Hepatocyte (in vitro differentiated cells): ENCODE measurements at regions not wholly inside any gene's neighbourhood (a gene's known extent, or its start where the extent isn't known, plus 50 kb on each side); places are given as distances from the start of the nearest gene placed in this dataset.
"Not testable (repeated sequence)": the region's sequence is repeated elsewhere in the genome, so short reads cannot be mapped to it uniquely, and the experiment has no call there.

Experiments
- DNase-seq: peaks from one replicate; pipeline ENCODE4 v3.0.0-alpha.2; 2016; ENCODE audit warnings: low spot score
- H2AFZ ChIP-seq: fragments of 200-600 bp; sonication (generic); 2 replicates; pipeline ENCODE4 v1.6.0; 2016; ENCODE audit warnings: antibody characterized with exemption, mild to moderate bottlenecking
- H3K27ac ChIP-seq: fragments of 200-600 bp; sonication (generic); 2 replicates; pipeline ENCODE4 v1.5.1; 2016; ENCODE audit warnings: mild to moderate bottlenecking
- H3K27me3 ChIP-seq: fragments of 200-600 bp; sonication (generic); 2 replicates; pipeline ENCODE4 v1.6.1; 2016
- H3K36me3 ChIP-seq: fragments of 200-600 bp; sonication (generic); replicated peaks from 2 replicates; pipeline ENCODE4 v1.5.1; 2016; ENCODE audit warnings: low read depth; ENCODE audit not compliant: insufficient read depth
- H3K4me1 ChIP-seq: fragments of 200-600 bp; sonication (generic); 2 replicates; pipeline ENCODE4 v1.5.1; 2016; ENCODE audit warnings: mild to moderate bottlenecking, moderate library complexity; ENCODE audit not compliant: insufficient read depth
- H3K4me2 ChIP-seq: fragments of 200-600 bp; sonication (generic); 2 replicates; pipeline ENCODE4 v1.6.0; 2016
- H3K4me3 ChIP-seq: fragments of 200-600 bp; sonication (generic); 2 replicates; pipeline ENCODE4 v1.5.1; 2016; ENCODE audit warnings: mild to moderate bottlenecking
- H3K79me2 ChIP-seq: fragments of 200-600 bp; sonication (generic); 2 replicates; pipeline ENCODE4 v1.6.0; 2017; ENCODE audit warnings: mild to moderate bottlenecking
- H3K9me2 ChIP-seq: fragments of 200-600 bp; sonication (generic); replicated peaks from 2 replicates; pipeline ENCODE4 v1.6.0; 2017; ENCODE audit warnings: mild to moderate bottlenecking; ENCODE audit not compliant: insufficient read depth
- H3K9me3 ChIP-seq: fragments of 200-600 bp; sonication (generic); 2 replicates; pipeline ENCODE4 v1.5.1; 2016; ENCODE audit warnings: low read depth, mild to moderate bottlenecking
- H4K20me1 ChIP-seq: fragments of 200-600 bp; sonication (generic); 2 replicates; pipeline ENCODE4 v1.6.0; 2016; ENCODE audit warnings: mild to moderate bottlenecking; ENCODE audit not compliant: insufficient read depth, poor library complexity, severe bottlenecking
- EZH2 ChIP-seq: fragments of 200-600 bp; sonication (generic); IDR thresholded peaks from 2 replicates; pipeline ENCODE4 v1.6.1; 2016; ENCODE audit warnings: antibody characterized with exemption, mild to moderate bottlenecking, borderline replicate concordance
- EZH2phosphoT487 ChIP-seq: fragments of 200-600 bp; sonication (generic); IDR thresholded peaks from one replicate; pipeline ENCODE4 v1.6.1; 2018; ENCODE audit warnings: antibody characterized with exemption, mild to moderate bottlenecking, low read depth, moderate library complexity; ENCODE audit not compliant: unreplicated experiment, severe bottlenecking
- WGBS: methylation state at CpG from one replicate; pipeline ENCODE4 v1.1.6; 2016; ENCODE audit warnings: low lambda C conversion rate; ENCODE audit errors: missing lambda C conversion rate; 5-methylcytosine and 5-hydroxymethylcytosine counted together
- TF ChIP-seq, protein P1 (sequence below): fragments of 200-600 bp; sonication (generic); IDR thresholded peaks from 2 replicates; pipeline ENCODE4 v1.5.1; 2016; ENCODE audit warnings: antibody characterized with exemption, mild to moderate bottlenecking; ENCODE audit not compliant: poor library complexity

DNA sequence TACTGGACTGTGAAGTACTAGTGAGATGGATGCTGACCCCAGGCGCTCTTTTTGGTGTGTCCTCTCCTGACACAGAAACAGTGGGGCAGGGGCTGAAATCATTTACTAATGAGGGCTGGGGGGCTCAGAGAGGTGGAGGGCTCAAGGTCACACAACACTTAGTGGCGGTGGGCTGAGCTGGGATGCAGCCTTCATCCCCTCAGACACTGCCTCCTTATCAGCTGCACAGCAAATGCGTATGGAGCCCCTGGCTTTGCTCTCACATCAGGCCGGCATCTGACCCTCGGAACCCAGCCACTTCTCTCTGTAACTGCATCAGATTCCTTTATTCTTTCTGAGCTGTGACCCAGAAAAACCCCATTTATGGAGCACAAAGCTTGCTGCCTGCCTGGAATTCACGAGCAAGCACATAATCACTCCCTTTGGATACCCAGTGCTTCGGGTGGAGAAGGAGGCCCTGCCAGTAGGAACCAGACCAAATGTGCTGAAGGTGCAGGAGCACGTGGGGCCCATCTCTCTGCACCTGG, 736.6 kb downstream of the TBC1D22A start:
- DNase-seq = no peak
- TF ChIP-seq EZH2phosphoT487 = no peak
- TF ChIP-seq, protein P1, sequence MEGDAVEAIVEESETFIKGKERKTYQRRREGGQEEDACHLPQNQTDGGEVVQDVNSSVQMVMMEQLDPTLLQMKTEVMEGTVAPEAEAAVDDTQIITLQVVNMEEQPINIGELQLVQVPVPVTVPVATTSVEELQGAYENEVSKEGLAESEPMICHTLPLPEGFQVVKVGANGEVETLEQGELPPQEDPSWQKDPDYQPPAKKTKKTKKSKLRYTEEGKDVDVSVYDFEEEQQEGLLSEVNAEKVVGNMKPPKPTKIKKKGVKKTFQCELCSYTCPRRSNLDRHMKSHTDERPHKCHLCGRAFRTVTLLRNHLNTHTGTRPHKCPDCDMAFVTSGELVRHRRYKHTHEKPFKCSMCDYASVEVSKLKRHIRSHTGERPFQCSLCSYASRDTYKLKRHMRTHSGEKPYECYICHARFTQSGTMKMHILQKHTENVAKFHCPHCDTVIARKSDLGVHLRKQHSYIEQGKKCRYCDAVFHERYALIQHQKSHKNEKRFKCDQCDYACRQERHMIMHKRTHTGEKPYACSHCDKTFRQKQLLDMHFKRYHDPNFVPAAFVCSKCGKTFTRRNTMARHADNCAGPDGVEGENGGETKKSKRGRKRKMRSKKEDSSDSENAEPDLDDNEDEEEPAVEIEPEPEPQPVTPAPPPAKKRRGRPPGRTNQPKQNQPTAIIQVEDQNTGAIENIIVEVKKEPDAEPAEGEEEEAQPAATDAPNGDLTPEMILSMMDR = no peak
- TF ChIP-seq EZH2 = no peak
- H3K4me1 ChIP-seq = no peaks in the 10 kb centered on the region
- H3K4me3 ChIP-seq = no peak overlapping the region
- no peaks in the 10 kb centered on the region for H3K27me3 ChIP-seq
- H2AFZ ChIP-seq = no peak overlapping the region
- no peaks in the 10 kb centered on the region for H3K36me3 ChIP-seq
- no peaks in the 10 kb centered on the region for H3K9me3 ChIP-seq
- H3K9me2 ChIP-seq = no peaks in the 10 kb centered on the region
- no peaks in the 10 kb centered on the region for H4K20me1 ChIP-seq
- no peak overlapping the region for H3K27ac ChIP-seq
- H3K79me2 ChIP-seq = no peaks in the 10 kb centered on the region
- WGBS = 66% methylated on average over 8 of the region's 8 CpGs
- no peak overlapping the region for H3K4me2 ChIP-seq

DNA sequence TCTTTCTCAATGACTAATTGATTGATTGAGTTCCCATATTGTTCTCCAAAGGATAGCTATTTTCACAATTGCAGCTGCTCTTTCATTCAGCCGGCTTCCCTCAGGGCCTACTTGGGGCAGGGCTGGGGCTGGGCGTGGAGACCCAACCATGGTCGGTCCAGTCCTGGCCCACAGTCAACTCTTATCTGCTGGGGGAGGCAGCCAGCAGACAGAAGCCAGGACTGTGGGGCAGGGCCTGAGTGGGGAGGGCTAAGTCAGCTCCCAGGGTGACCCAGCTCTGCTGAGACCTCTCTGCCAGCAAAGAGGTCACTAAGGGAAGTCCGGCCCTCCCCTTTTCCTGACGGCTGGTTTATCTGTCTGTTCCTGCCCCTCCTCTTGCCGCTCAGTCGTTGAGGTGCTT, 735.2 kb downstream of the TBC1D22A start:
- no peak for DNase-seq
- Histone ChIP-seq H2AFZ (no peak overlapping the region), H3K4me3 (no peak overlapping the region), H3K79me2 (no peaks in the 10 kb centered on the region), H3K27me3 (no peaks in the 10 kb centered on the region), H3K4me2 (no peak overlapping the region), H4K20me1 (no peaks in the 10 kb centered on the region), H3K27ac (no peak overlapping the region), H3K36me3 (no peaks in the 10 kb centered on the region), H3K9me3 (no peaks in the 10 kb centered on the region), H3K9me2 (no peaks in the 10 kb centered on the region), H3K4me1 (no peaks in the 10 kb centered on the region)
- TF ChIP-seq EZH2phosphoT487 (no peak), EZH2 (no peak)
- TF ChIP-seq, protein P1 = no peak
- 70% methylated on average over 7 of the region's 7 CpGs for WGBS

DNA sequence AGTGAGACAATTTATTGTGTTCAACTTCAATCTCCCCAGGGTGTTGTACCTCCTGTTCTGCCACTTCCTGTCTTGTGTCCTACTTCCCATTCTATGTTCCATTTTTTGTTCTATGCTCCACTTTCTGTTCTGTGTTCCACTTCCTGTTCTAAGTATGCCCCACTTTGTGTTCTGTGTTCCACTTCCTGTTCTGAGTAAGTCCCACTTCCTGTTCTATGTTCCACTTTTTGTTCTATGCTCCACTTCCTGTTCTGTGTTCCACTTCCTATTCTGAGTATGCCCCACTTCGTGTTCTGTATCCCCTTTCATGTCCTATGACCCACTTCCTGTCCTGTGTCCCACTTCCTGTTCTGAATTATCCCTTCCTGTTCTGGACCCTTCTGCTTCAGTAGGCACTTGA, 732.7 kb downstream of the TBC1D22A start:
- H3K4me3 ChIP-seq = no peak overlapping the region
- no peak overlapping the region for H2AFZ ChIP-seq
- no peaks in the 10 kb centered on the region for H3K4me1 ChIP-seq
- H3K27ac ChIP-seq = no peak overlapping the region
- no peaks in the 10 kb centered on the region for H3K27me3 ChIP-seq
- H3K36me3 ChIP-seq = no peaks in the 10 kb centered on the region
- 39% methylated on average over 1 of the region's 1 CpG for WGBS
- H3K9me3 ChIP-seq = no peaks in the 10 kb centered on the region
- H4K20me1 ChIP-seq = no peaks in the 10 kb centered on the region
- TF ChIP-seq EZH2 (no peak), EZH2phosphoT487 (no peak)
- TF ChIP-seq, protein P1 = no peak
- no peak overlapping the region for H3K4me2 ChIP-seq
- DNase-seq = no peak
- H3K9me2 ChIP-seq = no peaks in the 10 kb centered on the region
- H3K79me2 ChIP-seq = no peaks in the 10 kb centered on the region

DNA sequence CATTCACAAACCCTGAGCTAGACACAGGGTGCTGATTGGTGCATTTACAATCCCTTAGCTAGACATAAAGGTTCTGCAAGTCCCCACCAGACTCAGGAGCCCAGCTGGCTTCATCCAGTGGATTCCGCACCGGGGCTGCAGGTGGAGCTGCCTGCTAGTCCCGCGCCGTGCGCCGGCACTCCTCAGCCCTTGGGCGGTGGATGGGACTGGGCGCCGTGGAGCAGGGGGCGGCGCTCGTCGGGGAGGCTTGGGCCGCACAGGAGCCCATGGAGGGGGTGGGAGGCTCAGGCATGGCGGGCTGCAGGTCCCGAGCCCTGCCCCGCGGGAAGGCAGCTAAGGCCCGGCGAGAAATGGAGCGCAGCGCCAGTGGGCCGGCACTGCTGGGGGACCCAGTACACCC, 725.7 kb downstream of the TBC1D22A start:
- H3K4me3 ChIP-seq, DNase-seq, H2AFZ ChIP-seq, H3K9me2 ChIP-seq, H3K4me2 ChIP-seq, H3K4me1 ChIP-seq, H3K79me2 ChIP-seq, H3K9me3 ChIP-seq, H4K20me1 ChIP-seq, H3K27me3 ChIP-seq, H3K27ac ChIP-seq, H3K36me3 ChIP-seq: not testable (repeated sequence)
- 93% methylated on average over 14 of the region's 24 CpGs for WGBS
